Esophagus muscularis mucosa (tissue), 4 donors: ENCODE measurements at regions not wholly inside any gene's neighbourhood (a gene's known extent, or its start where the extent isn't known, plus 50 kb on each side); places are given as distances from the start of the nearest gene placed in this dataset.
"Not testable (repeated sequence)": the region's sequence is repeated elsewhere in the genome, so short reads cannot be mapped to it uniquely, and the experiment has no call there.

Source experiments
- DNase-seq: peaks from one replicate; pipeline ENCODE4 v3.0.0-alpha.2; 2017; ENCODE audit errors: extremely low spot score
- H3K27ac ChIP-seq, 4 donors: fragments of 200-600 bp; sonication (generic); replicated peaks in 1 of 4; 1 replicate in 3 of 4; 2 replicates in 1 of 4; pipeline ENCODE4 v1.5.1; 2016 to 2019; ENCODE audit warnings: mild to moderate bottlenecking in 1 of 4
- H3K27me3 ChIP-seq, 4 donors: fragments of 200-600 bp; sonication (generic); one replicate each; pipeline versions ENCODE4 v1.5.1 to v1.6.0; 2016 to 2019
- H3K36me3 ChIP-seq, 4 donors: fragments of 200-600 bp; sonication (generic); one replicate each; pipeline ENCODE4 v1.5.1; 2016 to 2019
- H3K4me1 ChIP-seq, 4 donors: fragments of 200-600 bp; sonication (generic); one replicate each; pipeline ENCODE4 v1.5.1; 2016 to 2019
- H3K4me3 ChIP-seq, 4 donors: fragments of 200-600 bp; sonication (generic); 1 replicate in 2 of 4; 2 replicates in 2 of 4; pipeline ENCODE4 v1.5.1; 2016 to 2019; ENCODE audit warnings: mild to moderate bottlenecking in 4 of 4, moderate library complexity in 1 of 4
- H3K9me3 ChIP-seq, 4 donors: fragments of 200-600 bp; sonication (generic); 1 replicate in 3 of 4; 2 replicates in 1 of 4; pipeline ENCODE4 v1.5.1; 2016 to 2019
- CTCF ChIP-seq, 3 experiments: fragments of 200-600 bp in 2 of 3; fragments of 450-650 bp in 1 of 3; sonication (generic) in 2 of 3; IDR thresholded peaks; one replicate each; pipeline ENCODE4 v1.5.1; 2017 to 2019; ENCODE audit warnings: antibody characterized with exemption in 3 of 3, mild to moderate bottlenecking in 2 of 3, moderate library complexity in 1 of 3
- EP300 ChIP-seq: sonication (generic); formaldehyde crosslinking; IDR thresholded peaks from one replicate; pipeline ENCODE4 v1.6.1; 2017; ENCODE audit warnings: antibody characterized with exemption
- POLR2A ChIP-seq: fragments of 450-650 bp; IDR thresholded peaks from one replicate; pipeline ENCODE4 v1.6.1; 2017; ENCODE audit warnings: antibody characterized with exemption, moderate library complexity, mild to moderate bottlenecking, low read depth
- POLR2AphosphoS5 ChIP-seq, 2 donors: sonication (generic); formaldehyde crosslinking; IDR thresholded peaks; one replicate each; pipeline ENCODE4 v1.6.1; 2017; ENCODE audit warnings: antibody characterized with exemption in 2 of 2
- WGBS: methylation state at CpG from one replicate; pipeline ENCODE4 v1.1.5; 2018; 5-methylcytosine and 5-hydroxymethylcytosine counted together
- intact Hi-C: fragments of 100-400 bp; cut with DNase I; formaldehyde crosslinking; loops from one replicate; pipeline ENCODE4 v1.15.1; 2023

GRCh38 chr5:176134529-176135223 is 103.5 kb upstream of the SIMC1 start:
- peaks cover 0 to 11% (median 8%) of the 10 kb centered on the region in 4 donors for H3K4me1 ChIP-seq
- DNase-seq, result no peak
- no peaks in the 10 kb centered on the region for H3K36me3 ChIP-seq
- 43% methylated on average over 11 of the region's 17 CpGs for WGBS
- TF ChIP-seq EP300, result no peak
- TF ChIP-seq CTCF (IDR thresholded peaks at IDR 0.05), result no peak
- no peak for TF ChIP-seq POLR2A
- no peak for TF ChIP-seq POLR2AphosphoS5 (IDR thresholded peaks at IDR 0.05)
- H3K4me3 ChIP-seq, result no peak overlapping the region
- intact Hi-C loops, result no loop called here
- H3K27me3 ChIP-seq, result peaks cover 0 to 31% (median 12%) of the 10 kb centered on the region in 4 donors
- no peak overlapping the region for H3K27ac ChIP-seq
- H3K9me3 ChIP-seq, result no peaks in the 10 kb centered on the region

DNA sequence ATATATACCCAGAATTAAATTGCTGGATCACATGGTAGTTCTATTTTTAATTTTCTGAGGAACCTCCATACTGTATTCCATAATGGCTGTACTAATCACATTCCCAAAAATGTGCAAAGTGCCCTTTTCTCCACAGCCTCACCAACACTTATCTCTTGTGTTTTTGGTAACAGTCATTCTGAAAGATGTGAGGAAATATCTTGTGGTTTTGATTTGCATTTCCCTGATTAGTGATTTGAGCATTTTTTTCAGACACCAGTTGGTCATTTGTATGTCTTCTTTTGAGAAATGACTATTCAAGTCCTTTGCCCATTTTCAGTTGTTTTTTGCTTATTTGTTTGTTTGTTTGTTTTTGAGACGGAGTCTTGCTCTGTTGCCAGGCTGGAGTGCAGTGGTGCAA is 98.1 kb upstream of the SIMC1 start:
- H3K9me3 ChIP-seq, H3K27ac ChIP-seq, intact Hi-C loops, H3K27me3 ChIP-seq, H3K36me3 ChIP-seq, DNase-seq, H3K4me3 ChIP-seq: not testable (repeated sequence)
- H3K4me1 ChIP-seq, result peaks cover 0 to 27% (median 22%) of the 10 kb centered on the region in 4 donors
- 91% methylated on average over 1 of the region's 1 CpG for WGBS

GRCh38 chr5:176144508-176144907 is 93.7 kb upstream of the SIMC1 start:
- Histone ChIP-seq H3K36me3 (no peaks in the 10 kb centered on the region), H3K27ac (peak overlapping the region in 1 of 4 donors; percentile 48), H3K9me3 (peaks cover 0 to 9% (median 3%) of the 10 kb centered on the region in 4 donors), H3K27me3 (peaks cover 0 to 4% (median 0%) of the 10 kb centered on the region in 4 donors), H3K4me1 (peaks cover 0 to 30% (median 24%) of the 10 kb centered on the region in 4 donors), H3K4me3 (no peak overlapping the region)
- intact Hi-C loops, result no loop called here
- WGBS, result 54% methylated on average over 2 of the region's 2 CpGs
- no peak for DNase-seq
- TF ChIP-seq POLR2A (no peak), POLR2AphosphoS5 (IDR thresholded peaks at IDR 0.05) (peak in 1 of 2 donors; percentile 44), EP300 (no peak), CTCF (IDR thresholded peaks at IDR 0.05) (no peak)

- DNase-seq, H3K9me3 ChIP-seq, H3K27me3 ChIP-seq, H3K4me3 ChIP-seq, intact Hi-C loops, H3K4me1 ChIP-seq, H3K36me3 ChIP-seq, H3K27ac ChIP-seq: not testable (repeated sequence)
- WGBS, result 94% methylated on average over 3 of the region's 3 CpGs
Observed at GRCh38 chr5:176149948-176150347, 88.3 kb upstream of the SIMC1 start.

DNA sequence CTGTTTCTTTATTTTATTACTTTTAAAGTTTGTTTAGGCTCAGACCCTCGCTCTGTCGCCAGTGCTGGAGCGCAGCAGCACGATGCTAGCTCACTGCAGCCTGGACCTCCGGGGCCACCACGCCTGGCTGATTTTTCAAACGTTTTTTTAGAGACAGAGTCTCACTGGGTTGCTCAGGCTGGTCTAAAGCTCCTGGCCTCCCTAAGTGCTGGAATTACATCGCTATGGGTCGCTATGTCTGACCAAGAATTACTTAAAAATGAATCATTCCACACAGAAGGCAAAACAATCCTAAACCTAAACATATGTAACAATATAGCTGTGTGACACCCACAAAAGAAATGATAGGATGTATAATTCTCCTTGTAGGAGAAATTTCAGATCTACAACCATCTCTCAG is 86.9 kb upstream of the SIMC1 start:
- no peaks in the 10 kb centered on the region for H3K9me3 ChIP-seq
- no peaks in the 10 kb centered on the region for H3K27me3 ChIP-seq
- 83% methylated on average over 9 of the region's 9 CpGs for WGBS
- H3K27ac ChIP-seq, result no peak overlapping the region
- H3K4me1 ChIP-seq, result no peaks in the 10 kb centered on the region
- H3K36me3 ChIP-seq, result no peaks in the 10 kb centered on the region
- TF ChIP-seq POLR2A, result no peak
- H3K4me3 ChIP-seq, result no peak overlapping the region
- intact Hi-C loops, result no loop called here
- no peak for DNase-seq

DNA sequence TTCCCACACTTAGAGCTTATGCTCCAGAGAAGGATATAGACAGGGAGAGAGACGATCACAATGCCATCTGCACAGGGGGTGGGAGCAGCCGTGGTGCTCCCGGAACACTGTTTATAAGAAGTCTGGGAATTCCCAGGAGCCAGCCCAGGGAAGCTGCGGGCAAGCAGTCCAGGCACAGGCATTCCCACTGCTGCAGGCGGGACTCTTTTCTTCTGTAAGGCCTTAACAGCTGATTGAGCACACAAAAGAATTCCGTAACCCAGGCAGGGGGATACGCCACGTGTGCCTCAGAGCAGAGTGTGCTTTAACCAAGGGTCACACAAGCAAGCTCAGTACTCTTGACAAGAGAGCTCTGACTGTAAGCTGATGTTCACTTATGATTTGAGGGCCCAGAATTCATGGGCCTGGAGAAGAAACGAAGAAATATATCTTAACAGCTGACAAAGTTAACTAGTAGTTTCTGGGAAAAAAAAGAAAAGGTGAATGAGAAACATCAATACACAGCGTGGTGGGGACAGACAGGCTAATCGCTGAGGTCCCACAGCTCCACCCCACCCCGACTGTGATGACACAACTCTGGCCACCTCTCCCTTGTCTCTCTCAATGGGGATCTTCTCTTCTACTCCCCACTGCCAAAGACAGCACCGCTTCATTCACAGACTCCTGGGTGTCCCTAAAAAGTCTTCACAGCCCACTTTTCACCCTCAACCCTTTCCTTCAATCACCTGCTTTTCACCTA is 85.9 kb upstream of the SIMC1 start:
- WGBS, result 54% methylated on average over 11 of the region's 13 CpGs
- no peaks in the 10 kb centered on the region for H3K4me1 ChIP-seq
- H3K9me3 ChIP-seq, result no peaks in the 10 kb centered on the region
- intact Hi-C loops, result no loop called here
- TF ChIP-seq EP300, result no peak
- TF ChIP-seq POLR2A, result no peak
- no peak for TF ChIP-seq POLR2AphosphoS5 (IDR thresholded peaks at IDR 0.05)
- no peak for TF ChIP-seq CTCF (IDR thresholded peaks at IDR 0.05)
- H3K36me3 ChIP-seq, result no peaks in the 10 kb centered on the region
- peaks cover 0 to under 1% (median 0%) of the 10 kb centered on the region in 4 donors for H3K27me3 ChIP-seq
- H3K27ac ChIP-seq, result no peak overlapping the region
- no peak overlapping the region for H3K4me3 ChIP-seq
- no peak for DNase-seq
